Skeletal muscle satellite cell (primary cell): ENCODE measurements at regions not wholly inside any gene's neighbourhood (a gene's known extent, or its start where the extent isn't known, plus 50 kb on each side); places are given as distances from the start of the nearest gene placed in this dataset.
"Not testable (repeated sequence)": the region's sequence is repeated elsewhere in the genome, so short reads cannot be mapped to it uniquely, and the experiment has no call there.

Source experiments
- H3K27me3 ChIP-seq: 2 replicates; pipeline ENCODE4 v1.7.0; 2013; ENCODE audit warnings: low read length; ENCODE audit not compliant: control insufficient read depth, insufficient read depth
- H3K36me3 ChIP-seq: 2 replicates; pipeline ENCODE4 v1.7.0; 2013; ENCODE audit warnings: mild to moderate bottlenecking, control low read depth, low read length; ENCODE audit not compliant: insufficient read depth
- H3K4me1 ChIP-seq: 2 replicates; pipeline ENCODE4 v1.7.0; 2013; ENCODE audit warnings: low read length; ENCODE audit not compliant: control insufficient read depth, insufficient read depth
- H3K4me2 ChIP-seq: 2 replicates; pipeline ENCODE4 v1.7.0; 2013; ENCODE audit warnings: mild to moderate bottlenecking, low read length
- H3K4me3 ChIP-seq: 2 replicates; pipeline ENCODE4 v1.7.0; 2013; ENCODE audit warnings: low read length
- H3K9ac ChIP-seq: 2 replicates; pipeline ENCODE4 v1.7.0; 2013; ENCODE audit warnings: mild to moderate bottlenecking, low read depth, low read length, moderate library complexity
- H3K9me3 ChIP-seq: replicated peaks from 2 replicates; pipeline ENCODE4 v1.7.0; 2013; ENCODE audit warnings: mild to moderate bottlenecking, control low read depth, low read length

DNA sequence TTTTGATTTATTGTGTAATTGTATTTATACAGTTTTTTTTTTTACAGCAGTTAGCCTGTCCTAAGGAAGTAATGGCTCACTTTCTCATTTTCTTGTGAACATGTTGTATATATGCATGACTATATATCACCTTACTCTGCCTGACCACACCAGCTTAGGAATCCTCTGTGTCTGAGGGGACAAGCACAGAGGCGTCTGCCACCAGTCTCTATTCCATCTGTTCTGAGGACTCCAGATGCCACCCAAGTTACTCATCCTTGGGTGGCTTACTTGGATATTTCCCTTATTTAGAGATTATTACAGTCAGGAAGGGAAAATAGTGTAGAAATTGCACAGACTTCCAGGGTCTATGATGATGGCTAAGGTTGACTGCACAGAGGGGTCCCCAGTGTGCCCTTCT is 256.3 kb upstream of the C9orf72 start:
- Histone ChIP-seq H3K4me1 (no peaks in the 10 kb centered on the region), H3K9ac (no peak overlapping the region), H3K27me3 (no peaks in the 10 kb centered on the region), H3K36me3 (no peaks in the 10 kb centered on the region), H3K9me3 (no peaks in the 10 kb centered on the region), H3K4me2 (no peak overlapping the region), H3K4me3 (no peak overlapping the region)

DNA sequence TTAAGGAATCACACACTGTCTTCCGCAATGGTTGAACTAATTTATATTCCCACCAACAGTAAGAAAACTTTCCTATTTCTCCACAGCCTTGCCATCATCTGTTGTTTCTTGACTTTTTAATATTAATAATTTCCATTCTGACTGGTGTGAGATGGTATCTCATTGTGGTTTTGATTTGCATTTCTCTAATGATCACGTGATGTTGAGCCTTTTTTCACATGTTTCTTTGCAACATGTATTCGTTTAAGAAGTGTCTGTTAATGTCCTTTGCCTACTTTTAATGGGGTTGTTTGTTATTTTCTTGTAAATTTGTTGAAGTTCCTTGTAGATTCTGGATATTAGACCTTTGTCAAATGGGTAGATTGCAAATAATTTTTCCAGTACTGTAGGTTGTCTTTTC is 258.8 kb upstream of the C9orf72 start:
- H3K4me1 ChIP-seq, H3K9ac ChIP-seq, H3K9me3 ChIP-seq, H3K36me3 ChIP-seq, H3K27me3 ChIP-seq, H3K4me3 ChIP-seq, H3K4me2 ChIP-seq: not testable (repeated sequence)

DNA sequence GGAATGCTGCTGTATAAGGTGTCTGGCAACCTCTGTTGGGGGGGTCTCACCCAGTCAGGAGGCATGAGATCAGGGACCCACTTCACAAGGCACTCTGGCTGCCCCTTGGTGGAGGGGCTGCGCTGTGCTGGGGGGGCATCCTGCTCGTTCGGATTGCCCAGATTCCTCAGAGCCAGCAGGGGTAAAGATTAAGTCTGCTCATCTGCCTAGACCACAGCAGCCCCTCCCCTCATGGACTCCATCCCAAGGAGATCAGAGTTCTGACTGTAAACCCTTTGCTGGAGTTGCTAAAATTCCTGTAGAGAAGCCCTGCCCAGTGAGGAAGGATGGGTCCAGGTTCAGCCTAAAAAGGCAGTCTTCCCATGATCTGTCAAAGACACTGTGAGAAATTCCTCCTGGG is 262.0 kb upstream of the C9orf72 start:
- no peak overlapping the region for H3K4me2 ChIP-seq
- H3K9me3 ChIP-seq: no peaks in the 10 kb centered on the region
- no peaks in the 10 kb centered on the region for H3K4me1 ChIP-seq
- H3K27me3 ChIP-seq: peaks cover 4% of the 10 kb centered on the region
- no peak overlapping the region for H3K4me3 ChIP-seq
- no peak overlapping the region for H3K9ac ChIP-seq
- no peaks in the 10 kb centered on the region for H3K36me3 ChIP-seq

GRCh38 chr9:27835746-27836145 is 262.5 kb upstream of the C9orf72 start:
- H3K9me3 ChIP-seq: no peaks in the 10 kb centered on the region
- H3K4me1 ChIP-seq: no peaks in the 10 kb centered on the region
- H3K4me2 ChIP-seq: no peak overlapping the region
- peaks cover 4% of the 10 kb centered on the region for H3K27me3 ChIP-seq
- H3K4me3 ChIP-seq: no peak overlapping the region
- H3K9ac ChIP-seq: no peak overlapping the region
- no peaks in the 10 kb centered on the region for H3K36me3 ChIP-seq

GRCh38 chr9:27836661-27837401 is 263.6 kb upstream of the C9orf72 start:
- Histone ChIP-seq H3K4me2 (no peak overlapping the region), H3K4me1 (no peaks in the 10 kb centered on the region), H3K9ac (no peak overlapping the region), H3K4me3 (no peak overlapping the region), H3K9me3 (no peaks in the 10 kb centered on the region), H3K36me3 (no peaks in the 10 kb centered on the region), H3K27me3 (peaks cover 4% of the 10 kb centered on the region)

- Histone ChIP-seq H3K4me1 (no peaks in the 10 kb centered on the region), H3K9me3 (no peaks in the 10 kb centered on the region), H3K9ac (no peak overlapping the region), H3K4me2 (no peak overlapping the region), H3K27me3 (peaks cover 4% of the 10 kb centered on the region), H3K4me3 (no peak overlapping the region), H3K36me3 (no peaks in the 10 kb centered on the region)
These were observed 265.6 kb upstream of the C9orf72 start for GRCh38 chr9:27838876-27839275.

DNA sequence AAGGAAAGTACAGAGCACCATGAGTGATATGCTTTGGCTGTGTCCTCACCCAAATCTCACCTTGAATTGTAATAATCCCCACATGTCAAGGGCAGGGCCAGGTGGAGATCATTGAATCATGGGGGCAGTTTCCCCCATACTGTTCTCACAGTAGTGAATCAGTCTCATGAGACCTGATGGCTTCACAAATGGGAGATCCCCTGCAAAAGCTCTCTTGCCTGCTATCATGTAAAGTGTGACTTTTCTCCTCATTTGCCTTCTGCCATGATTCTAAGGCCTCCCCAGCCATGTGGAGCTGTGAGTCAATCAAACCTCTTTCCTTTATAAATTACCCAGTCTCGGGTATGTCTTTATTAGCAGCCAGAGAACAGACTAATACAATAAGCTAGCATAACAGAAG is 266.5 kb upstream of the C9orf72 start:
- not testable (repeated sequence) for H3K9me3 ChIP-seq, H3K27me3 ChIP-seq, H3K4me2 ChIP-seq, H3K9ac ChIP-seq, H3K4me3 ChIP-seq, H3K36me3 ChIP-seq, H3K4me1 ChIP-seq

GRCh38 chr9:27844797-27845196 is 271.5 kb upstream of the C9orf72 start:
- Histone ChIP-seq H3K4me2 (no peak overlapping the region), H3K9me3 (no peaks in the 10 kb centered on the region), H3K4me3 (no peak overlapping the region), H3K36me3 (no peaks in the 10 kb centered on the region), H3K27me3 (no peaks in the 10 kb centered on the region), H3K9ac (no peak overlapping the region), H3K4me1 (no peaks in the 10 kb centered on the region)

- Histone ChIP-seq H3K4me1 (no peaks in the 10 kb centered on the region), H3K9me3 (no peaks in the 10 kb centered on the region), H3K9ac (no peak overlapping the region)
These were observed 274.1 kb upstream of the C9orf72 start for GRCh38 chr9:27847380-27847779.

GRCh38 chr9:27847818-27848217 is 274.5 kb upstream of the C9orf72 start:
- H3K36me3 ChIP-seq: no peaks in the 10 kb centered on the region
- no peaks in the 10 kb centered on the region for H3K4me1 ChIP-seq
- no peak overlapping the region for H3K4me2 ChIP-seq
- no peak overlapping the region for H3K4me3 ChIP-seq
- H3K9ac ChIP-seq: no peak overlapping the region
- H3K9me3 ChIP-seq: no peaks in the 10 kb centered on the region
- peaks cover 3% of the 10 kb centered on the region for H3K27me3 ChIP-seq

More at GRCh38 chr9:27847380-27847779, 274.1 kb upstream of the C9orf72 start:
- Histone ChIP-seq H3K4me2 (no peak overlapping the region), H3K4me3 (no peak overlapping the region), H3K27me3 (peaks cover 3% of the 10 kb centered on the region), H3K36me3 (no peaks in the 10 kb centered on the region)

DNA sequence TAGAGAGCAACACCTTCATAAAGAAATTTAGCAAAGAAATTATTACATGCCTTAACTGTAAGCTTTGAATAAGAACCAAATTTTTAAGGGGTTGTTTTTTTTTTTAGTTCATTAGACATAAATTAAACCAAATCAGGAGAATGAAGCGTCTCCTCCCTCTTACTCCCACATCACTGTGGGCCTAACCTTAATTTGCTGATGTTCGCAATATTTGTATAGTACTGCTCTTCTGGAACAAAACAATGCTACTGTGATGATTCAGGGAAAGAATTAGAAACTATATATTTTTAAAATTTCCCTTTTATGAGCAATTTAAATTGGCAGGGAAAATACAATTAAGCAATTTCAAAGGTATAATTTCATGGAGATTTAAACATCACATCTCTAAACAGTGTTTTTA is 275.0 kb upstream of the C9orf72 start:
- H3K36me3 ChIP-seq: no peaks in the 10 kb centered on the region
- no peaks in the 10 kb centered on the region for H3K9me3 ChIP-seq
- no peak overlapping the region for H3K4me2 ChIP-seq
- no peak overlapping the region for H3K9ac ChIP-seq
- no peak overlapping the region for H3K4me3 ChIP-seq
- H3K4me1 ChIP-seq: no peaks in the 10 kb centered on the region
- H3K27me3 ChIP-seq: peaks cover 3% of the 10 kb centered on the region

- H3K4me3 ChIP-seq: no peak overlapping the region
- no peaks in the 10 kb centered on the region for H3K9me3 ChIP-seq
- H3K4me1 ChIP-seq: no peaks in the 10 kb centered on the region
- H3K4me2 ChIP-seq: no peak overlapping the region
- H3K27me3 ChIP-seq: peaks cover 3% of the 10 kb centered on the region
- no peak overlapping the region for H3K9ac ChIP-seq
- H3K36me3 ChIP-seq: no peaks in the 10 kb centered on the region
These were observed 278.6 kb upstream of the C9orf72 start for GRCh38 chr9:27851858-27852257.
